OCI-LY7 (cell line): ENCODE measurements at regions not wholly inside any gene's neighbourhood (a gene's known extent, or its start where the extent isn't known, plus 50 kb on each side); places are given as distances from the start of the nearest gene placed in this dataset.

ENCODE experiments used
- EZH2phosphoT487 ChIP-seq: fragments of 200-600 bp; sonication (generic); IDR thresholded peaks from 2 replicates; pipeline ENCODE4 v1.6.1; 2018; ENCODE audit warnings: low read depth, borderline replicate concordance, mild to moderate bottlenecking, mixed run types, antibody characterized with exemption, low read length, moderate library complexity, mixed read lengths
- TF ChIP-seq, protein P1 (sequence below): fragments of 200-600 bp; sonication (generic); conservative IDR thresholded peaks from 2 replicates; pipeline ENCODE4 v1.5.1; 2014; ENCODE audit warnings: mild to moderate bottlenecking, antibody characterized with exemption, low read length, moderate library complexity, mixed read lengths

DNA sequence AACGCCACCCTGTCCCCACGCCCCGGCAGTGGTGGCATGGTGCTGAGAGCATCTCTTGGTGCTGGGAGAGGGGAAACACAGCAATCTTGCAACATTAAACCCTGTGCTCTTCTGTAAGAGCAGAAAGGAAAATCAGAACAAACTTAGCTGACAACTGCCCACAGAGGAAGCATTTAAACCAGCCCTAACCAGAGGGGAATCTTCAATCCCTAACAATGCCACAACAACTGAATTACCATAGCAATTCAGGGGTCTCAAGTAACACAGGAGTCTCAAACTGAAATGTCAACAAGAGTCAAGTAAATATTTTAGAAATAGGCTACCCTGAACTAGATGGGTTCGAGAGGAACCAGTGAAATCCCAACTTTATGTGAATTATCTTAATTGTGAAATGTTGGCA is 1983.6 kb downstream of the NCAM2 start:
- TF ChIP-seq, protein P1, sequence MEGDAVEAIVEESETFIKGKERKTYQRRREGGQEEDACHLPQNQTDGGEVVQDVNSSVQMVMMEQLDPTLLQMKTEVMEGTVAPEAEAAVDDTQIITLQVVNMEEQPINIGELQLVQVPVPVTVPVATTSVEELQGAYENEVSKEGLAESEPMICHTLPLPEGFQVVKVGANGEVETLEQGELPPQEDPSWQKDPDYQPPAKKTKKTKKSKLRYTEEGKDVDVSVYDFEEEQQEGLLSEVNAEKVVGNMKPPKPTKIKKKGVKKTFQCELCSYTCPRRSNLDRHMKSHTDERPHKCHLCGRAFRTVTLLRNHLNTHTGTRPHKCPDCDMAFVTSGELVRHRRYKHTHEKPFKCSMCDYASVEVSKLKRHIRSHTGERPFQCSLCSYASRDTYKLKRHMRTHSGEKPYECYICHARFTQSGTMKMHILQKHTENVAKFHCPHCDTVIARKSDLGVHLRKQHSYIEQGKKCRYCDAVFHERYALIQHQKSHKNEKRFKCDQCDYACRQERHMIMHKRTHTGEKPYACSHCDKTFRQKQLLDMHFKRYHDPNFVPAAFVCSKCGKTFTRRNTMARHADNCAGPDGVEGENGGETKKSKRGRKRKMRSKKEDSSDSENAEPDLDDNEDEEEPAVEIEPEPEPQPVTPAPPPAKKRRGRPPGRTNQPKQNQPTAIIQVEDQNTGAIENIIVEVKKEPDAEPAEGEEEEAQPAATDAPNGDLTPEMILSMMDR: no peak
- no peak for TF ChIP-seq EZH2phosphoT487
